SK-N-SH (cell line): ENCODE measurements at regions not wholly inside any gene's neighbourhood (a gene's known extent, or its start where the extent isn't known, plus 50 kb on each side); places are given as distances from the start of the nearest gene placed in this dataset.

Source experiments
- CTCF ChIP-seq: fragments of 200-600 bp; sonication (generic); IDR thresholded peaks from 2 replicates; pipeline ENCODE4 v1.6.1; 2017; ENCODE audit warnings: antibody characterized with exemption, mild to moderate bottlenecking, moderate library complexity
- EZH2phosphoT487 ChIP-seq: fragments of 200-600 bp; sonication (generic); IDR thresholded peaks from 2 replicates; pipeline ENCODE4 v1.6.1; 2017; ENCODE audit warnings: low read depth, mixed run types, mild to moderate bottlenecking, antibody characterized with exemption, moderate library complexity, borderline replicate concordance
- GABPA ChIP-seq: IDR thresholded peaks from 2 replicates; pipeline ENCODE4 v1.4.0; 2012; ENCODE audit warnings: low read depth, mild to moderate bottlenecking
- MEF2A ChIP-seq: IDR thresholded peaks from 2 replicates; pipeline ENCODE4 v1.4.0; 2012; ENCODE audit warnings: low read depth, borderline replicate concordance
- POLR2AphosphoS5 ChIP-seq: IDR thresholded peaks from 2 replicates; pipeline ENCODE4 v1.6.1; 2012; ENCODE audit warnings: low read depth, low read length
- RAD21 ChIP-seq: IDR thresholded peaks from 2 replicates; pipeline ENCODE4 v1.6.1; 2012; ENCODE audit warnings: mild to moderate bottlenecking, low read length
- REST ChIP-seq: IDR thresholded peaks from 2 replicates; pipeline ENCODE4 v1.6.1; 2012; ENCODE audit warnings: mild to moderate bottlenecking, low read depth, low read length, moderate library complexity
- RXRA ChIP-seq: IDR thresholded peaks from 2 replicates; pipeline ENCODE4 v1.4.0; 2012; ENCODE audit warnings: low read depth, mild to moderate bottlenecking, borderline replicate concordance
- TEAD4 ChIP-seq: IDR thresholded peaks from 2 replicates; pipeline ENCODE4 v1.4.0; 2012; ENCODE audit warnings: mild to moderate bottlenecking, borderline replicate concordance; ENCODE audit not compliant: insufficient read depth
- TF ChIP-seq, protein P1 (sequence below): IDR thresholded peaks from 2 replicates; pipeline ENCODE4 v1.4.0; 2012; ENCODE audit warnings: low read depth
- TF ChIP-seq, protein P2 (sequence below): IDR thresholded peaks from 2 replicates; pipeline ENCODE4 v1.4.0; 2012; ENCODE audit warnings: low read depth, borderline replicate concordance
- TF ChIP-seq, protein P3 (sequence below): fragments of 150-350 bp; IDR thresholded peaks from 2 replicates; pipeline ENCODE4 v1.6.1; 2017; ENCODE audit warnings: antibody characterized with exemption, low read length, low read depth, borderline replicate concordance

DNA sequence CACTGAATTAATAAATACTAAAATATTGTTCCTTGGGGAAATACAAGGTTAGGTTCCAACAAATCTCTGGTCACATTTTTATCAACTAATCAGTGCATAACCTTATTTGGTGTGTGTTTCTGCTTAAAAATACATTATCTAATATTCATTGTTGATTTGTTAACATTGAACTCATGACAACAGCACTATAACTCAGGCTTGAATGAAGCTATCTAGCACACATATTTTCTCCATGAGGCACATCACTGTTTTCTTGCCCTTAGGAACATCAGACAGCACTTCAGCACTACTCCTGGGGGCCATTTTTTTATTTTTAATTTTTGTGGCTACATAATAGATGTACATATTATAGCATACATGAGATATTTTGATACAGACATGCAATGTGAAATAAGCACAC is 277.2 kb upstream of the NT5E start:
- TF ChIP-seq REST (no peak), POLR2AphosphoS5 (no peak), CTCF (no peak), TEAD4 (no peak), RAD21 (no peak), RXRA (no peak), MEF2A (no peak), EZH2phosphoT487 (no peak), GABPA (no peak)
- TF ChIP-seq, protein P1, sequence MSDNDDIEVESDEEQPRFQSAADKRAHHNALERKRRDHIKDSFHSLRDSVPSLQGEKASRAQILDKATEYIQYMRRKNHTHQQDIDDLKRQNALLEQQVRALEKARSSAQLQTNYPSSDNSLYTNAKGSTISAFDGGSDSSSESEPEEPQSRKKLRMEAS, result no peak
- TF ChIP-seq, protein P2, sequence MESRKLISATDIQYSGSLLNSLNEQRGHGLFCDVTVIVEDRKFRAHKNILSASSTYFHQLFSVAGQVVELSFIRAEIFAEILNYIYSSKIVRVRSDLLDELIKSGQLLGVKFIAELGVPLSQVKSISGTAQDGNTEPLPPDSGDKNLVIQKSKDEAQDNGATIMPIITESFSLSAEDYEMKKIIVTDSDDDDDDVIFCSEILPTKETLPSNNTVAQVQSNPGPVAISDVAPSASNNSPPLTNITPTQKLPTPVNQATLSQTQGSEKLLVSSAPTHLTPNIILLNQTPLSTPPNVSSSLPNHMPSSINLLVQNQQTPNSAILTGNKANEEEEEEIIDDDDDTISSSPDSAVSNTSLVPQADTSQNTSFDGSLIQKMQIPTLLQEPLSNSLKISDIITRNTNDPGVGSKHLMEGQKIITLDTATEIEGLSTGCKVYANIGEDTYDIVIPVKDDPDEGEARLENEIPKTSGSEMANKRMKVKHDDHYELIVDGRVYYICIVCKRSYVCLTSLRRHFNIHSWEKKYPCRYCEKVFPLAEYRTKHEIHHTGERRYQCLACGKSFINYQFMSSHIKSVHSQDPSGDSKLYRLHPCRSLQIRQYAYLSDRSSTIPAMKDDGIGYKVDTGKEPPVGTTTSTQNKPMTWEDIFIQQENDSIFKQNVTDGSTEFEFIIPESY, result no peak
- TF ChIP-seq, protein P3, sequence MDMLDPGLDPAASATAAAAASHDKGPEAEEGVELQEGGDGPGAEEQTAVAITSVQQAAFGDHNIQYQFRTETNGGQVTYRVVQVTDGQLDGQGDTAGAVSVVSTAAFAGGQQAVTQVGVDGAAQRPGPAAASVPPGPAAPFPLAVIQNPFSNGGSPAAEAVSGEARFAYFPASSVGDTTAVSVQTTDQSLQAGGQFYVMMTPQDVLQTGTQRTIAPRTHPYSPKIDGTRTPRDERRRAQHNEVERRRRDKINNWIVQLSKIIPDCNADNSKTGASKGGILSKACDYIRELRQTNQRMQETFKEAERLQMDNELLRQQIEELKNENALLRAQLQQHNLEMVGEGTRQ, result no peak
